ENCODE measurements at regions not wholly inside any gene's neighbourhood (a gene's known extent, or its start where the extent isn't known, plus 50 kb on each side); places are given as distances from the start of the nearest gene placed in this dataset.

- H3K36me3 Mint-ChIP-seq, result peaks cover 6% of the 10 kb centered on the region
- no peaks in the 10 kb centered on the region for H3K4me1 ChIP-seq (ENCODE audit: control insufficient read depth, insufficient read depth, low read length)
- H3K4me3 ChIP-seq (ENCODE audit: low read length), result no peak overlapping the region
- WGBS (ENCODE audit: insufficient coverage), result no CpG with 5 or more reads among the region's 2 CpGs
- H3K27ac Mint-ChIP-seq, result no peak overlapping the region
- intact Hi-C loops (cut with micrococcal nuclease), result no loop called here
- H3K9me3 Mint-ChIP-seq, result peaks cover 20% of the 10 kb centered on the region in 2 donors
- no peaks in the 10 kb centered on the region for H3K36me3 ChIP-seq (ENCODE audit: control insufficient read depth, insufficient read depth, low read length)
- TF ChIP-seq, protein P1, sequence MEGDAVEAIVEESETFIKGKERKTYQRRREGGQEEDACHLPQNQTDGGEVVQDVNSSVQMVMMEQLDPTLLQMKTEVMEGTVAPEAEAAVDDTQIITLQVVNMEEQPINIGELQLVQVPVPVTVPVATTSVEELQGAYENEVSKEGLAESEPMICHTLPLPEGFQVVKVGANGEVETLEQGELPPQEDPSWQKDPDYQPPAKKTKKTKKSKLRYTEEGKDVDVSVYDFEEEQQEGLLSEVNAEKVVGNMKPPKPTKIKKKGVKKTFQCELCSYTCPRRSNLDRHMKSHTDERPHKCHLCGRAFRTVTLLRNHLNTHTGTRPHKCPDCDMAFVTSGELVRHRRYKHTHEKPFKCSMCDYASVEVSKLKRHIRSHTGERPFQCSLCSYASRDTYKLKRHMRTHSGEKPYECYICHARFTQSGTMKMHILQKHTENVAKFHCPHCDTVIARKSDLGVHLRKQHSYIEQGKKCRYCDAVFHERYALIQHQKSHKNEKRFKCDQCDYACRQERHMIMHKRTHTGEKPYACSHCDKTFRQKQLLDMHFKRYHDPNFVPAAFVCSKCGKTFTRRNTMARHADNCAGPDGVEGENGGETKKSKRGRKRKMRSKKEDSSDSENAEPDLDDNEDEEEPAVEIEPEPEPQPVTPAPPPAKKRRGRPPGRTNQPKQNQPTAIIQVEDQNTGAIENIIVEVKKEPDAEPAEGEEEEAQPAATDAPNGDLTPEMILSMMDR (IDR thresholded peaks at IDR 0.05), result no peak
- H3K27me3 Mint-ChIP-seq (ENCODE audit: low read depth in 2 of 2), result no peaks in the 10 kb centered on the region
- H3K9me3 ChIP-seq (ENCODE audit: control insufficient read depth, insufficient read depth, low read length), result no peaks in the 10 kb centered on the region
- H3K27ac ChIP-seq (ENCODE audit: low read length), result no peak overlapping the region
- no peak overlapping the region for H3K4me3 Mint-ChIP-seq
- DNase-seq (no peak), ATAC-seq (no peak)
- H3K27me3 ChIP-seq (ENCODE audit: control insufficient read depth, insufficient read depth, low read length), result no peaks in the 10 kb centered on the region
- no peaks in the 10 kb centered on the region for H3K4me1 Mint-ChIP-seq
Measured at GRCh38 chr5:104755806-104756205, 1193.2 kb upstream of the NUDT12 start.

GRCh38 chr5:104754311-104754995 is 1191.9 kb upstream of the NUDT12 start:
- H3K9me3 ChIP-seq (ENCODE audit: control insufficient read depth, insufficient read depth, low read length), result no peaks in the 10 kb centered on the region
- no peak overlapping the region for H3K27ac ChIP-seq (ENCODE audit: low read length)
- H3K4me3 Mint-ChIP-seq, result no peak overlapping the region
- DNase-seq (no peak), ATAC-seq (no peak)
- H3K27me3 Mint-ChIP-seq (ENCODE audit: low read depth in 2 of 2), result no peaks in the 10 kb centered on the region
- no peaks in the 10 kb centered on the region for H3K4me1 Mint-ChIP-seq
- TF ChIP-seq, protein P1 (IDR thresholded peaks at IDR 0.05), result no peak
- H3K36me3 Mint-ChIP-seq, result no peaks in the 10 kb centered on the region
- no peaks in the 10 kb centered on the region for H3K36me3 ChIP-seq (ENCODE audit: control insufficient read depth, insufficient read depth, low read length)
- H3K9me3 Mint-ChIP-seq, result peaks cover 20% of the 10 kb centered on the region in 2 donors
- intact Hi-C loops (cut with micrococcal nuclease), result no loop called here
- H3K4me3 ChIP-seq (ENCODE audit: low read length), result no peak overlapping the region
- 70% methylated on average over 2 of the region's 3 CpGs for WGBS (ENCODE audit: insufficient coverage)
- H3K27me3 ChIP-seq (ENCODE audit: control insufficient read depth, insufficient read depth, low read length), result no peaks in the 10 kb centered on the region
- H3K27ac Mint-ChIP-seq, result no peak overlapping the region
- H3K4me1 ChIP-seq (ENCODE audit: control insufficient read depth, insufficient read depth, low read length), result no peaks in the 10 kb centered on the region

DNA sequence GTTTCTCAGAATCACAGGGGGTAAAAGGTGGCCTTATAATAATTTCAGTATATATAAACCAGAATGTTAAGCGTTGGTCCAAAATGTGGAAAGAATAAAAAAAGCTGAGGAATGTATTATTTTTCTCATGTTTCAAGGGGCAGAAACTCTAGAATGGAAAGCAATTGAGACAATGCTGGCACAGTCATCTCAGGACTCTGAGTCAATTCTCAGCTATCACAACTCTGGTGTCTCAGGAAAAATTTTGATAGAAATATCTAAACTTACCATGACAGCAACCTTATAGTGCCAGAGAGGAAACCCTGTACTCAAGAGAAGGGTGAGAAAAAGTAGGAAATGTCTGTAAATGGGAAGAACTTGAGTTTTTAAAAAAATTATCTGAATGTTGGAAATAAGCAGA is 1189.4 kb upstream of the NUDT12 start:
- Histone ChIP-seq H3K27ac (ENCODE audit: low read length) (no peak overlapping the region), H3K4me1 (ENCODE audit: control insufficient read depth, insufficient read depth, low read length) (no peaks in the 10 kb centered on the region), H3K27me3 (ENCODE audit: control insufficient read depth, insufficient read depth, low read length) (no peaks in the 10 kb centered on the region), H3K36me3 (ENCODE audit: control insufficient read depth, insufficient read depth, low read length) (no peaks in the 10 kb centered on the region), H3K9me3 (ENCODE audit: control insufficient read depth, insufficient read depth, low read length) (no peaks in the 10 kb centered on the region), H3K4me3 (ENCODE audit: low read length) (no peak overlapping the region)
- no peaks in the 10 kb centered on the region for H3K36me3 Mint-ChIP-seq
- DNase-seq (no peak), ATAC-seq (no peak)
- no peaks in the 10 kb centered on the region for H3K4me1 Mint-ChIP-seq
- H3K9me3 Mint-ChIP-seq, result peaks cover 18 to 21% of the 10 kb centered on the region in 2 donors
- intact Hi-C loops (cut with micrococcal nuclease), result no loop called here
- TF ChIP-seq, protein P1 (IDR thresholded peaks at IDR 0.05), result no peak
- no peak overlapping the region for H3K4me3 Mint-ChIP-seq
- WGBS (ENCODE audit: insufficient coverage), result no CpG with 5 or more reads among the region's 1 CpG
- H3K27ac Mint-ChIP-seq, result no peak overlapping the region
- no peaks in the 10 kb centered on the region for H3K27me3 Mint-ChIP-seq (ENCODE audit: low read depth in 2 of 2)

DNA sequence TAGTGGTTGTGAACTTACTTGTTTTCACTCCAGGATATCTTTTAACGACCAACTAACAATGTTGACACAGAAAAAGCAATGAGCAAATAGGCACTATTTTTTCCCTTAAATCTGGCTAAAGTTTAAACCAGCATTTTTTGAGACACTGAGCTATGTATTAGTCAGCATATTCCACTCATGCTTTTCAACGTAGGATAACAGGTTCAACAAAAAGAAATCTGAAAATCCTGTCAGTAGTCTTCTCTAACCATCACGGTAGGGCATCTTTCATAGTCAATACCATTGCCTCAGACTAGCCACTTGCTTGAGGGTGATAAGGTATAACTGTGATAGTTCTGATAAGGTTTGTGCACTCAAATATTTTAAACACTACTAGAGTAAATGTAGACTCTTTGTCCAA is 1177.3 kb upstream of the NUDT12 start:
- Histone ChIP-seq H3K36me3 (ENCODE audit: control insufficient read depth, insufficient read depth, low read length) (no peaks in the 10 kb centered on the region), H3K27ac (ENCODE audit: low read length) (no peak overlapping the region), H3K27me3 (ENCODE audit: control insufficient read depth, insufficient read depth, low read length) (no peaks in the 10 kb centered on the region), H3K4me1 (ENCODE audit: control insufficient read depth, insufficient read depth, low read length) (no peaks in the 10 kb centered on the region), H3K4me3 (ENCODE audit: low read length) (no peak overlapping the region), H3K9me3 (ENCODE audit: control insufficient read depth, insufficient read depth, low read length) (peaks cover 6% of the 10 kb centered on the region)
- Mint-ChIP-seq H3K36me3 (peaks cover 11% of the 10 kb centered on the region), H3K27me3 (ENCODE audit: low read depth in 2 of 2) (no peaks in the 10 kb centered on the region), H3K4me1 (no peaks in the 10 kb centered on the region), H3K4me3 (no peak overlapping the region), H3K27ac (no peak overlapping the region), H3K9me3 (peaks cover 20 to 22% of the 10 kb centered on the region in 2 donors)
- intact Hi-C loops (cut with micrococcal nuclease), result no loop called here
- TF ChIP-seq, protein P1 (IDR thresholded peaks at IDR 0.05), result no peak
- no peak for ATAC-seq
- 76% methylated on average over 3 of the region's 3 CpGs for WGBS (ENCODE audit: insufficient coverage)
- no peak for DNase-seq

Data from natural killer cell (primary cell).